GM19397 (cell line): ENCODE measurements at regions not wholly inside any gene's neighbourhood (a gene's known extent, or its start where the extent isn't known, plus 50 kb on each side); places are given as distances from the start of the nearest gene placed in this dataset.
"Not testable (repeated sequence)": the region's sequence is repeated elsewhere in the genome, so short reads cannot be mapped to it uniquely, and the experiment has no call there.

ENCODE experiments used
- ATAC-seq: cut with Tn5 transposase; IDR thresholded peaks from one replicate; pipeline ENCODE4 v1.9.1; 2021; ENCODE audit warnings: mild to moderate bottlenecking, moderate library complexity; ENCODE audit not compliant: unreplicated experiment

DNA sequence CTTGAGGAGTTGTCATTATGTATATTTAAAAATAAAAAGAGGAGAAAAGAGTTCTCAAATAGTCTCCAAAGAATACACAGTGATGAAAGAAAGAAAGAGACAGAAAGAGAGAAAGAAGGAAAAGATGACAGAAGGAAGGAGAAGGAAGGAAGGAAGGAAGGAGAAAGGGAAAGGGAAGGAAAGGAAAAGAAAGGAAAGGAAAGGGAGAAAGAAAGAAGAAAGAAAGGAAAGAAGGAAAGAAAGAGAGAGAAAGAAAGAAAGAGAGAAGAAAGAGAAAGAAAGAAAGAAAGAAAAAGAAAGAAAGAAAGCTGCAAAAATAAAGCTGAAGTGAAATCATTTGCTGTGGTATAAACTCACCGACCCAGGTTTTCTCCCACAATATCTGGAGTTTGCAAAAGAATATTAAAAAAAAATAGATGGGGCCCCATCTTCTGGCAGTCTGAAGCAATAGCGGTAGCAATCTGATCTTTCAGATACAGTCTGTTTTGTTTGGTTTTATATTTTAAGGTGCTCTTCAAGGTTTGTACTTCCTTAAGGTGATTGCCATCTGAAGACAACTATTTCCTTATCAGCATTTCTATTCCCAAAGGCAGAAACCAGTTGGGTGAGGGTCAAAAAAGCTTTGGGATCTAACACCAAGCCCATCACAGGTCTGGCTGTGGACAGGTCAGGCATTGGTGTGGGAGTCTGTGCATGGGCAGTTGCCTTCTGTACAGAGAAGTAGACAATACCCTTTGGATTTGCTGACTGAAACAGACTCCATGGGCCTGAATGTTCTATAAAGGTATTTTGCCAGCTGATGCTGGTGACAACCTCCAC is 160.4 kb downstream of the CPEB2 start:
- no peak for ATAC-seq

DNA sequence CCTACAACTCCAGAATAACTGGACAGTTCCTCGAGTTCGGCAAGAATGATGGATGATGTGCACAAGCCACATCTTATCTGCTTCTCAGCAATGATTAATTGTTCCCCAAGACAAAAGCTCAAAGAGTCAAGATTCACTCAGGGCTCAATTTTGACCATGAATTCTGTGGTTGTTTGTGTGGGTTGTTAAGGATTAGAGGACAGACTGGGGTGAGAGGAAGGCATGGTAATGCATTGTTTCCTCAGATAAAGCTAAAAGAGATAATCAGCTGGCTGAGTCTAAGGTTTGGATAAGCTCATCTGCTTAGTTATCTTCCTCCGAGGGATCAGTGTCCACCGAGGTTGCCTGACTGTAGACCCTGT is 161.0 kb downstream of the CPEB2 start:
- no peak for ATAC-seq

DNA sequence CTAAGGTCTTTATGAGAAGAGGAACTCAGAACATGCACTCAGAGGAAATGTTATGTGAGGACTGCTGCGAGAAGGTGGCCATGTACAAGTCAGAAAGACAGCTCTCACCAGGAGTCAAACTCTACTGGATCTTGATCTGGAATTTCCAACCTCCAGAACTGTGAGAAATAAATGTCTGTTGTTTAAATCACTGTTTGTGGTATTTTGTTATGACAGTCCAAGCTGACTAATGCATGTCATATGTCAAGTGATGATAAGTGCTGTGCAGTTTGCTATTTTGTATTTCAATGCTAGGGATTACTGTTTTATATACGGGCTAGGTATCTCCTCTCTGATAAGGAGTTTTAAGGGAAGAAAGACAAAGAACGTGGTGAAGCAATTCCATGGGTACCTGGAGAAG is 162.3 kb downstream of the CPEB2 start:
- no peak for ATAC-seq

DNA sequence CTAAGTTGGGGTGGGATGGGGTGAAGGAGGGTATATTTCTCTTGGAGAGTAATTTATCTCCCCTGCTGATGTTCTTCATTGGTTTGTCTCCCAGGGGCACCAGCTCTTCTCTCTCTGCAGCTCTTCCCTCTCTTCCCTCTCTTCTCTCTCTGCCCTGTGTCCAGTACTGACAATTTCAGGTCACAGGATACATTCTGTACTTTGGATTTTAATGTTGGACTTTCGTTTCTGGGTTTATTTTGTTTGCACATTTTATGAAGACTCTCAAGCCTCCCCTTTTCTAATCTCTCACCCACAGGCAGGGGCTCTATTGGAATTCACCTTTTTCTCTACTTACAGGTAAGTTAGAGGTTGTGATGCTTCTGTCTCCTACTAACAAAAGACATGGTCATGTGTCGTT is 165.5 kb downstream of the CPEB2 start:
- ATAC-seq = no peak

DNA sequence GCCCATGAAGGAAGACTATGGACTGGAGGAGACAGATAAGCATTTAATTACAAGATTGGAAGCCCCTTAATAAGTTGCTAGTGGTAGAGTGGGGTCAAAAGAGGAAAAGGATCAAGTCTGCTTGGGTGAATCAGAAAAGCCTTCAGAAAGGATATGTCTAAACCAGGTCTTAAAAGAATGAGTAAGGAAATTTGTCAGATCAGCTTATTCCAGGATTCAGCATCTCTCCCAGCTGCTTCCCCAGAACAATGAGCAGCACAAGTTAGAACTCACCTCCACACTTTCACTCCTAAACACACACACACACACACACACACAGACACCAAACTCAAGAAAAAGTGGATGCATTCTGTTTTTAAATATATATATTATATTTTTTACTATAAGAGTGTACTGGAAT is 166.5 kb downstream of the CPEB2 start:
- ATAC-seq = no peak

DNA sequence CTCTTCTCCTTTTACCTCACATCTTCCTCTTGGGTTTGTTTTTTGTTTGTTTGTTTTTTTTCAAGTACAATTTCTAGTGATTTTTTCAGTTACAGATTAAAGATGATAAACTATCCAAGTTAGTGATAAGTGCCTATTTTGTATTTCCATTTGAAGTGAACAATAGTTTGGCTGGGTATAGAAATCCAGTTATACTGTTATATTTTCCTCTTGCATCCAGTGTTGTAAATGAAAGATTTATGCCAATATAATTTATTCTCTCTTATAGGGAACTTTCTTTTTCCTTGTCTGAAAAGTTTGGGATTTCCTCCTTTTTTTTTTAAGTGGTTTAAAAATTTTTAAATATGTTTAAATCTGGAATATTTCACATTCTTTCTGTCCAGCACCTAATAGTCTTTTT is 169.4 kb downstream of the CPEB2 start:
- ATAC-seq = no peak

DNA sequence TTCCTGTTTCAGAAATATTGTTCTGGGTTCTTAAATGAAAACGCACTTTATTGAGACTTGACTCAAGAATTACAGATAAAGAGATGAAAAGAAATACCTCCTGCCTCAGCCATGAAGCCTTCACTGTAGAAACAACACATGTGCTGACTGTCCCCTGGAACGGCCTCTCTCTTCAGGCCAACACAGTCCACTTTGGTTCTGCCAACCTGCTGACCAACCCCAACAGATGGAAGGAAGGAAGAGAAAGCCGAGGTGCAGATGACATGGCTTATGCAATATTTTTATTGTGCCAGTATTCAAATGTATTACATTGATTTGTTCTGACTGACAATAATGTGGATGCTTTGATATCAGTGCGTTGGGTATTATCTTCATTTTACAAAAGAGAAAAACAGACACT is 171.0 kb downstream of the CPEB2 start:
- no peak for ATAC-seq

DNA sequence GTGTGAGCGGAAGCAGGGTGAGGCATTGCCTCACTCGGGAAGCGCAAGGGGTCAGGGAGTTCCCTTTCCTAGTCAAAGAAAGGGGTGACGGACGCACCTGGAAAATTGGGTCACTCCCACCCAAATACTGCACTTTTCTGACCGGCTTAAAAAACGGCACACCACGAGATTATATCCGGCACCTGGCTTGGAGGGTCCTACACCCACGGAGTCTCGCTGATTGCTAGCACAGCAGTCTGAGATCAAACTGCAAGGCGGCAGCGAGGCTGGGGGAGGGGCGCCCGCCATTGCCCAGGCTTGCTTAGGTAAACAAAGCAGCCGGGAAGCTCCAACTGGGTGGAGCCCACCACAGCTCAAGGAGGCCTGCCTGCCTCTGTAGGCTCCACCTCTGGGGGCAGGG is 171.9 kb downstream of the CPEB2 start:
- ATAC-seq = not testable (repeated sequence)

DNA sequence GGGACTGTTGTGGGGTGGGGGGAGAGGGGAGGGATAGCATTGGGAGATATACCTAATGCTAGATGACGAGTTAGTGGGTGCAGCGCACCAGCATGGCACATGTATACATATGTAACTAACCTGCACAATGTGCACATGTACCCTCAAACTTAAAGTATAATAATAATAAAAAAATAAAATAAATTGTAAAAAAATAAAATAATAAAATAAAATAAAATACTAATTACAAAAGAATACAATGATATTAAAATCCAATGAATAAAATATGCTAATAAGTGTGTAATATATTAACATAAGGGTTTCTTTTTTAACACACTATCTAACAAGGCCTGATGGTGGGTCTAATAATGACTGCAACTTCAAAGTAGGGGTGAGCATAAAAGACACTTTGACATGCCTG is 177.6 kb downstream of the CPEB2 start:
- not testable (repeated sequence) for ATAC-seq

DNA sequence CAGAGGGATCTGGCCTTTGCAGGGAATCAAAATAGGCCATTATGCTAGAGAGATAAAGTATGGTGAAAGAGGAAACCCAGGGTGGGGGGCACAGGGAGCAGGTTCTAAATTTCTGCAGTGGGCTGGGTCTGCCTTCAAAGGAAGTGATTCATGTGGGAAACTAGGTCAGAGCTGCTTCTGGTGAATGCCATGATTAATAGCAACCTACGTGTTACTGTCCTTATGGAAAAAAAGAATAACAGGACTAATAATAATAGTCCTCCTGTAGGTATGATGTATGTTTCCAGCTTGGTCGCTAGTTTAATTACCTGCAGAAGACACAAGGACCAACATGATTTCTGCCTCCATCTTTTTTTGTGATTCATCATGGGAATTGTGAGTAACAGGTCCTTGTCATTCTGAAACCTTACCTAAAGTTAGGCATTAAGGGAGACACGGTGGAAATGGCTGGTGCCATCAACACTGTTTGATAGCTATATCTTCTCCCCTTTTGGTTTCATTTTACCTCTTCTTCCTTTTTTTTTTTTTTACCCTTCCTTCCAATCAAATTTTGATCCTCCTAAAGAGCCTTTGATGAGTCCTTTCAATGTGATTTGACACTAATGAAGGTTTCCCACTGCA is 180.4 kb downstream of the CPEB2 start:
- ATAC-seq = no peak

DNA sequence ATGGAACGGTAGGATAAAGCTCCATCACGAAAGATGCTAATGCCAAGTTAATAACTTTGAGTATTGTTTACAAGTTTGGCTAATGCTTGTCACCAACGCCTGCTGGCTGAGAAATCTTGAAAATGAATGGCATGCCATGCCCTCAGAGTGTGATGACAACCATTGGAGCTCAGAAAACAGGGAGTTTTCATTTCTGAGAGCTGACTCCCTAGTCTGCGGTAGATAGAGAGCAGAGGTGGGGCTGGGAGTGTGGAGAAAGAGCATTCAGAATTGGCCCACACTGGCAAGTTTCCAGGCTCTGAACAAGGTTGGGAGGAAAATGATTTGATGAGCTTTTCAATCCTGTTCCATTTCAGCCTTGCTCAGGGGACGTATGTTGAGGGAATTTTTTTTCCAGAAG is 183.9 kb downstream of the CPEB2 start:
- no peak for ATAC-seq

DNA sequence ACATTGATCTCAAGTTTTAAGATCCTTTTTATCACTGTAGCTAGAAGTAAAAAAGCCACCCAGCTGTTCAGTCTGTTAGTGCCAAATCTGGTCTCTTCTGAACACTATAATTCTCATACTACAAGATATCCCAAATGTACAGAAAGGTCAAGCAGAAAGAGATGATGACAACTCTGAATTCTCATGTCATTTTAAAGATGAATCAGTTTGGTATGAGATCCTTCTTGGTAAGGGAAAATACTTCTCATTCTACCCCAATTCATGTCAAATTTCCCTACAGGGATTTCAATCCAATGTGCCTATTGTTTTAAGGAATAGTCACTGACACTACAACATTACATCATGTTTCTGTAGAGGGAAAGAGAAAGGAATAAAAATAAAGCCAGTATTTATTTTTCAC is 184.5 kb downstream of the CPEB2 start:
- no peak for ATAC-seq

DNA sequence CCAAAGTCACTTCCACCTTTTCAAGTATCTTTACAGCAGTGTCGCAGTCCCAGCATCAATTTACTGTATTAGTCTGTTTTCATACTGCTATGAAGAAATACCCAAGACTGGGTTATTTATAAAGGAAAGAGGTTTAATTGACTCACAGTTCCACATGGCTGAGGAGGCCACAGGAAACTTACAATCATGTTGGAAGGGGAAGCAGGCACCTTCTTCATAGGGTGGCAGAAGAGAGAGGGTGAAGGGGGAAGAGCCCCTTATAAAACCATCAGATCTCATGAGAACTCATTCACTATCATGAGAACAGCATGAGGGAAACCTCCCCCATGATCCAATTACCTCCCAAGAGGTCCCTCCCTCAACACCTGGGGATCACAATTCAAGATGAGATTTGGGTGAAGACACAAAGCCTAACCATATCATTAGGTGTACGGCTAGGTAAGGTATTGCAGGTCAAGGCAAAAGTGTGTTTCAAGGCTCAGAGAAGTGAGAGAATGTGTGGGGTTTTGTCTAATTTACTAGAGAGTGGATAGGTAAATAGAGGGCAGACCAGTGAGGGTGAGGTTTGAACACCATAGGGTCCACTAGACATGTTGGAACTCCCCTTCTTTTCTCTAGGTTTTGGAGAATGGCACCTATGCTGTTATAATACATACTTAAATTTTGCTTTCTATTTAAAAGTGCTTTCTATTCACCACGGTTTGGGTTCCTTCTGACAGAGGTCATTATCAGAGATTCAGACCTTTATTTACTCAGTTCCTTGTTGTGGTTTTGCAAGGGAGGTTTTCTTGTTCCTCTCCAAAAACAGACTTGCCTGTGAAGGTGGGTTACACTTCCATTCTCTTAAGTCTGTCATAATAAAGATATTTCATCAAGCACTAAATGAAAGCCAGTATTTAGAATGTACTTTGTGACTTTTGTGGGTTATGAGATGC is 186.6 kb downstream of the CPEB2 start:
- no peak for ATAC-seq

DNA sequence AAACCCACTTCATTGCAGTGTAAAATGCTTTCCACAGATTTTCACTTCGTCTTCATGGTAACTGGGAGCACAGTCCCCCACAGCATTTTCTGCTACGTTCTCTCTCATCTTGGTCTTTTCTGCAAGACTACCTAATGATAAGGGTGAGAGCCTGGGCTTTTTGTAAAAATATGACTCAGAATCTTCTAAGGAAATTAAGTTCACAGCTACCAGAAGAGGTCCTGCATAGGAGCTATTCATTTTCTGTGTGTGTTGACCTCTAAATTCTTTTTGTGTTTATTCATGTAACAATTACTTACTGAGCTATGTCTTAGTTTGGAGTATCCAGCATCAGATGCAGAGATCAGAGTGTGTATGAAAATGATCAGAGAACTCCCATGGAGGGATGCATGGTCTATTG is 192.2 kb downstream of the CPEB2 start:
- no peak for ATAC-seq

DNA sequence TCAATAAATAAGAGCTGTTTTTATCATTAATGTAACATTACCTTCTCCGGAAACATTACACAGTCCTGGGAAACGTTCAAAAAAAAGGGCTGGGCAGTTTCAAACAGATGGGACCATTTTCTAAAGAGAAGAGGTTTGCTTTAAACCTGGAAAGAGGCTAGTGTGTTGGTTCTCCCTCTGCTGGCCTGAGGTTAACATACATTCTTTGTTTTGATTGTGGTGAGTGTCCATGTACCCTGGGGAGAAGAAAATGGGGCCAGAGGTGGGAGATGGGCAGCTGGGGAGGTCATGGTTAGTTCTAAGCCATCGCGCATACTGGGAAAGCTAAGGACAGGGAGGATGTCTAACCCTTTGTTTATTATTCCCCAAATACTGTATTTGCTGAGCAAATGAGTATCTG is 194.7 kb downstream of the CPEB2 start:
- no peak for ATAC-seq

DNA sequence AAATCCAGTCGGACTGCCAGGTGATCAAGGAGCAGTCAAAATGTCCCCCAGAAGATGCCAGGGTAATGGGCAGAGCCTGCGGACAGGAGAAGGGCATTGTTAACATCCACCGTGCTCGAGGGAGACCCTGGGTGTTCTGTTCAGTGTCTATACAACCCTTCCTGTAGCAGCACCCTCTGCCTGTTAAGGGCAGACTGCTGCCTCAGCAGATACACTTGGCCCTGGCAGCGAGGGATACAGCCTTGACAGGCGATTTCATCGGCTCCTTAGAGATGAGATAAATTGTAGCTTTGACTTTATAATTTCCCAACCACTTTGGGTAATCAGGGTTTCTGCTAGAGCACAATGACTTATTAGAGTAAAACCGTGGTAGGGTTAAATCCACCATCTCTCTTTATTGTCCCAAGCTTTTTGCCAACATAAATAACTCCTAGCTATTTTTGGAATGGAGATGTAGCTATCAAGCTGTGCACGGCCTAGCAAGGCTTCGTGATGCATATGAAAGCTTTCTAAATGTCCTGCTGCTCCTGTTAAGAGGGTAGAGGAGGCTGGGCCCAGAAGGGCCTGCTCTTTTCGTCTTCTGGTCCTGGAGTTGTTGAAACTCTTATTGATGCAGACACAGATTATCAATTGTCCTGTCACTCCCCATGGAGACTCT is 195.9 kb downstream of the CPEB2 start:
- no peak for ATAC-seq

DNA sequence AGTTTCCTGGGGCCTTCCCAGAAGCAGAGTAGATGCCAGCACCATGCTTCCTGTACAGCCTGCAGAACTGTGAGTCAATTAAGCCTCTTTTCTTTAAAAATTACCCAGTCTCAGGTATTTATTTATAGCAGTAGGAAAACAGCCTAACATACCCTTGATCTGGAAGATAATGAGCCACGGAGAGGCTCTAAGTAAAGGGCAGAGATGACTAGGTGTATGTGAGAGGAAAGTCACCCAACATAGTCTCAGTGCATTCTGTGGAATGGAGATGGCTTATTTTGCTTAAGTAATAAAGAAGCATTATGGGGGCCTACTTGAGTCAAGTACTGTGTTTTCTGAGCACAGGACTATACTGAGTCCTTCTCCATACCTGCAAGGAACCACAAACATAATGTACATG is 199.5 kb downstream of the CPEB2 start:
- ATAC-seq = no peak

DNA sequence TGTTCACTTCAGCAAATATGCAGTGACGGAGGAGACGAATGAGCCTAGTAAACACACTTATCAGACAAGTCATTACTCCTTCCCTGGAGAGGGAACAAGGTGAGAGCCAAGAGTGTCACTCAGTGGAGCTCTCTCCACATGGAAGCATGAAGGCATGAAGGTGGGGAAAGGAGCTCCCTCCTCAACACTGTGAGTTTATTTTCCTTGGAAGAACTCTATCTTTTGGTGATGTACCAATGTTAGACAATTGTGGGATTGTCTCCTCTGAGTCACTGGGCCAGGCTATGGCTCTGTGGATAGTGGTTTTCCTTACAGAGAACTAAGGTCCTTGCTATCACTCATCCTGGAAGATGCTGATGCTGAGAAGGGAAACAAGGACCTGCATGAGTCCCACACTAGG is 200.2 kb downstream of the CPEB2 start:
- no peak for ATAC-seq

DNA sequence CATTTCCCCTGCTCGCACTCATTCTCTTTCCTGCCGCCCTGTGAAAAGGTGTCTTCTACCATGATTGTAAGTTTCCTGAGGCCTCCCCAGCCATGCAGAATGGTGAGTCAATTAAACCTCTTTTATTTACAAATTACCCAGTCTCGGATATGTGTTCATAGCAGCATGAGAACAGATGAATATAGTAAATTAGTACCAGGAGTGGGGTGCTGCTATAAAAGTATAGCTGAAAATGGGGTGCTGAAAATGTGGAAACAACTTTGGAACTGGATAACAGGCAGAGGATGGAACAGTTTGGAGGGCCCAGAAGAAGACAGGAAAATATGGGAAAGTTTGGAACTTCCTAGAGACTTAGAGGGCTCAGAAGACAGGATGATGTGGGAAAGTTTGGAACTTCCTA is 204.2 kb downstream of the CPEB2 start:
- not testable (repeated sequence) for ATAC-seq

DNA sequence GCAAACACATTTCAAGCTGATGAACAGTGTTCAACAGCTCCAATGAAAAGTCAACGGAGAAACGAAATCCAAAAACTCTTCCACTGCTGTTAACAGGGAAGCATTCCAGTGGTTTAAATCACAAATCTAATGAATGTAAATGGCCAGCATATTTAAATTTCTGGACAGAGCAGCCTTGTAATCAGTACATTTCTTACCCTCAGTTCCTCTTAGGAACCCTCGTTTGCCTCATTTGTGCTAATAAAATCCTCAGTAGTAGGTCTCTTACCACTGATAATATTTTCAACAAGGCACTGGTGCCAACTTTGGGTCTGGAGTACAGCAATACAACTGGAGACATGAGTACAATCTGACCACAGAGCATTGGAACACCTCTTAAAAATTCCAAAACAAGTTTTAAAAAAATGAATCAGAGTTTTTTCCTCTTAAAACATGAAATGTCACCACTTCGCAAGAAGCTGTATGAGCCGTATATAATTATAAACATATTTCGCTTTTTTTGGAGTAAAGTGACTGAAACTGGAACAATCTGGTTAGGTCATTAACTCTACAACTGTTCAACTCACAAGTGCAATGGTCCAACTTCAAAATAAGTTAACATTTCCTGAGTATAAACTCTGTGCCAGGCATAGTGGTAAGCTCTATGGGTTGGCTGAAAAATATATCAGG is 211.2 kb downstream of the CPEB2 start:
- ATAC-seq = no peak

DNA sequence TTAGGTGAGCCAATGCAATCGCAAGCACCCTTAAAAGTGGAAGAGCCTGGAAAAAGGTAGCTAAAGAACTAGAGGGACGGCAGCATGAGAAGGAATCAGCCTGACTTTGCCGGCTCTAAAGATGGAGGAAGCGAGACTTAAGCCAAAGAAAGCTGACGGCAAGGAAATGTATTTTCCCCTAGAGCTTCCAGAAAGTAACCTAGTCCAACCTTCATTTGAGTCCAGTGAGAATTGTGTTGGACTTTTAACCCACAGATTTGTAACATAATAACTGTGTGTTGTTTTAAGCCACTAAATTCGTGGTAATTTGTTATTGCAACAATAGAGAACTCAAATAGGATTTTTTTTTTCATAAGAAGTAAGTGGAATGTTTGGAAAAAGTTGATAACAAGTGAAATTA is 212.7 kb upstream of the C1QTNF7 start:
- no peak for ATAC-seq
